TTC549 (cell line): ENCODE measurements at regions not wholly inside any gene's neighbourhood (a gene's known extent, or its start where the extent isn't known, plus 50 kb on each side); places are given as distances from the start of the nearest gene placed in this dataset.

ENCODE experiments used
- FAIRE-seq: peaks from 2 replicates; lab custom pipeline; 2012; peaks lifted over from hg19 to GRCh38; lab: Jason Lieb, UNC

DNA sequence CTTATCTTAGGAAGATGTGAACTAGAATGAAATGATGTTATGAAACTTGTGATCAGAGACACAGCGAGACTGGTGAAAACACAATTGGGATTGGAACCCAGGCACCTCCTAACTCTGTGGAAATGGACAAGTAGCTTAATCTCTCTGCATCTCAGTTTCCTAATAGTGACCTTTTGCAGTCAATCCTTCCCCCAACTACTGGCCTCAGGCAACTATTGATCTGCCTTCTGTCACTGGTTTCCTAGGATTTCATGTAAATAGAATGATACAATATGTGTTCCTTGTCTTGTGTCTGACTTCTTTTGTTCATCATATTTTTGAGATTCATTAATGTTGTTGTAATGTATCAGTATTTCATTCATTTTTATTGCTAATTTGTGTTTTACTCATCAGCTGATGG, 341.7 kb downstream of the REEP3 start:
- no peak for FAIRE-seq

DNA sequence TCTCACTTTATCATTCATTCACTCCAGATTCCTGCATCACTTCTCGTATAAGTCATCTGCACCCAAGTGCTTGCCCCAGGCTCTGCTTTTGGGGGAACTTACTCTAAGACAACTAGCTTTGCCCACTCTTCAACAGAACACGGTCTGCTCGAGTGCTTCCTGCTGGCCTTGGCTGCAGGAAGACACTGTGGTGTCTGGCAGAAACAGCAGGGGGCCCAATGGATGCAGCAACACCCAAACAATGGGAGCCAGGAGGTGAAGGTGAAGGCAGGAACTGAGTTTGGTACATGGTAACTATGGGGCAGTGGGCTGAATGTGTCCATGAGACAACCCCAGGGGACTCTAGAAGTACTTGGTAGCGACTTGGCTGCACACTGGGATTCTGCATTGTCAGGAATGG, 344.0 kb downstream of the REEP3 start:
- no peak for FAIRE-seq

- FAIRE-seq: no peak
Measured at GRCh38 chr10:63866075-63866746, 345.0 kb downstream of the REEP3 start.

DNA sequence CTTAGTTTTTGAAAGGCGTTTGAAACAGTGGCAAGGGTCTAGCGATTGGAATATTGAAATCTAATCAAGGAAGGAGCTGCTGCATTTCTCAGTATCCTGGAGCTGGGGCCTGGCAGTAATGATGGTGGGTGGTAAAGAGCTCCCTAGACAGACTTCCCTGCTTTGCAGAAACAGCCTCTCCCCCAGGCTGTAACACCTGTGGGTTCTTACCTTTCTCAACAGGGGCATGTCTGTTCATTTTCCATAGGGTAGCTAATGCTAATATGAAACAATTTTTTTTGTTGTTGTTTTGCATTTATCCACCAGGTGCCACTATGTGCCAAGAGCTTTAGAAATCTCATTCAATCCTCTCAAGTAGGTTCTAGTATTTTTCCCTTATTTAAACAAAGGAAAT, 345.5 kb downstream of the REEP3 start:
- FAIRE-seq: no peak

GRCh38 chr10:63878428-63878827, 357.2 kb downstream of the REEP3 start:
- no peak for FAIRE-seq

DNA sequence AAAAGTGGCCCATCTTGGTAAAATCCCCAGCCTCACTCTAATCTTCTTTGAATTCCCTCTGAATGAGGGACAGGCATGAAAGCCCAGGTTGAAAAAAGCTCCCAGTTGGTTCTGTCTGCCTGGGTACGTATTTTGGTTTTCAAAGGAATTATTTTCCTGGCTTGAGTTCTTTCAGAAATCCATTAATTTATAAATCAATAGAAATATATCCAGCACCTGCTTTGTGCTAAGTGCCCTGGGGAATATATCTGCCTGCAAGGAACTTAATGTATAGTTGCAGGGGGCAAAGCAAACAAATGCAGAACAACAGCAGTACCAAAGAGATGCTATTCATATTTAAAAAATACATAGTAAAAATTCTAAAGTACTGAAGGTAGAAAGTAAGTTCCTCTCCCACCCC, 362.7 kb downstream of the REEP3 start:
- no peak for FAIRE-seq

GRCh38 chr10:63884426-63884825, 363.2 kb downstream of the REEP3 start:
- no peak for FAIRE-seq

- FAIRE-seq: no peak
Measured at GRCh38 chr10:63885156-63885555, 364.0 kb downstream of the REEP3 start.

DNA sequence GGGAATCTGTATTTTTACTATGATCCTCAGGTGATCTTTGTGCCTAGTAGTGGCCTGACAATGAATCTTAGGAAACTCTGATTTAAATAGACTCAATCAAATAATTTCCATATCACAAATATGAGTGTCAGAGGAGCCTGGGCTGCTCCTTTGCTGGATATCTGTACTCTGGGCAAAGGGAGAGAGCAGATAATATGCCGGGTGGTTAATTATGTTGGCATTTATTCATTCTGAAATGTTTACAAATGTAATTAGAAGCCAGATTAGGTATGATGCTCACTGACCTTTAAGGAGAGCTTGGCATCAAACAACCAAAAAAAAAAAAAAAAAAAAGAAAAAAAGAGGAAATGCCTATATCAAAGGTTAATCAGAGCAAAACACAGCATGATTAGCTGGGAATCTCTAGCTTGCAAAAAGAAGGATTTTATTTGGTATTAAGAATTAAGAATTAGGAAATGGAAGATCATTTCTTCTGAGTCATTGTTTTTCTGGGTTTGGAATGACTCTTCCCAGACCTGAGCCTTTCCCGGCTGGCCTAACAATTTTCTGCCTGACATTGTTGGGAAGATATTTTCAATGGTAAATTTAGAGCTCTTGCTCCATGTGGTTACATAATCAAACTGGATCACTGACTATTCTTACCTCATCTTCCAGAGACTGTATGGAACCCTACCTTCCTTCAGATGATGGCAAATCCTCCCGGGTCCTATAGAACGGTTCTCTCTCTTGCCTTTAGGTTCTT, 365.3 kb downstream of the REEP3 start:
- no peak for FAIRE-seq

DNA sequence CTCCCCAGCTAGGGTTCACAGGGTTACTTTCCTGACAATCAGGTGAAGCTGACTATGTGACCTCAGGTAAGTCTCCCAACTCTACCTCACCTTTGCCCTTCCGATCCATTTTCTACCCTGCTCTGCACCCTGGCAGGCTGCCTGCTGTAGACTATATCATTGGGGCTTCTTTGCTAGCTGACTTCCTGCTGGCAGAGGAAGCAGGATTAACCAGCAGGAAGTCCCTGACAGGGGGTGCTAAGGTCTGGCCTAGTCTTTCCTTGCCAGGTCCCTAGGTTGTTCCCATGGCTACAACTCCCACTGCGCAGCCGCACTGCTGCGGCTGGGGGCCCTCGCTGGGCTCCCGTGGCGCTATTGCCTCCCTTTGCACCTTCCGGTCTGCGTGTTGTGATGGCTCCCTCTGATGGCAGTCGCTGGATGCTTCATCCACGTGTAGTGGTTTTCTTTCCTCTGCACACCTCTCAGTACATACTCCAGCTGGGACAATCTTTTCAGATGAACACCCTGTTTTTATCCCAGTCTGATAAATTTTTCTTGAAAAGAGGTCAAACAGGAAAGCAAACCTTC, 365.9 kb downstream of the REEP3 start:
- FAIRE-seq: no peak

GRCh38 chr10:63887600-63888370, 366.6 kb downstream of the REEP3 start:
- FAIRE-seq: no peak

DNA sequence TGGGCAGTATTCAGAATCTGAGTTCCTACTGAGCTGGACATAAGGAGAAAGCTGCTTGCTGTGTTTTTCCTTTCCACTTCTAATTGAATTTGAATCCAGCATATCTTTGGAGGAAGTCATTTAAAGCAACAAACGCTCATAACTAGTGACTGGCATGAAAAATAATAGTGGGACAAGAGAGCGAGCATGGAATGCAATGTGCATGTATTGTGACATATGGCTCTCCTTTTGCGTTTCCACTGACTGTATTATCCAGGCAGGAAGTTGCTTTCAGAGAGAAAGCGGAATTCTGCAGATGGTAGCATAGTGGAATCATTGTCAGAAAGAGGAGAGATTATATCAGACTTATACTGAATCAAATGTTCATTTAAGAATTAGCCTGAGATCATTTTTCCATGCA, 368.6 kb downstream of the REEP3 start:
- FAIRE-seq: no peak

DNA sequence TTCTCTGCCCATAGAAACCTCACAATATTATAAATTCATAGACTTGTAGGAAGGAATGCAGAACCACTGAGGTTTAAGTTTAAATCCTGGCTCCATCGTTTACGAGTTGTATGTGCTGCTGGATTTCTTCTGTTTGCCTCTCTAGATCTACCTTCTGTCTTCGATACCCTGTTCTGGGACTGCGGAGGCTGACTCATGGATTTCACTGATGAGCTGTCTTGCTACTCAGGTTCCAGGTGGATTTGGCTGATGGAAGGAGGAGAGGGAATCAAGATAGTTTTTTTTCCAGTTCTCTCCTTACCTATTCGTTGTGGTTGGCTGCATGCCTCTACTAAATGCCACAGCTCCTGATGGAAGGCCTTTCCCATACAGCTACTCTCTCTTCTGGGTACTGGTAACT, 375.8 kb downstream of the REEP3 start:
- FAIRE-seq: no peak

GRCh38 chr10:63899673-63900300, 378.6 kb downstream of the REEP3 start:
- no peak for FAIRE-seq

DNA sequence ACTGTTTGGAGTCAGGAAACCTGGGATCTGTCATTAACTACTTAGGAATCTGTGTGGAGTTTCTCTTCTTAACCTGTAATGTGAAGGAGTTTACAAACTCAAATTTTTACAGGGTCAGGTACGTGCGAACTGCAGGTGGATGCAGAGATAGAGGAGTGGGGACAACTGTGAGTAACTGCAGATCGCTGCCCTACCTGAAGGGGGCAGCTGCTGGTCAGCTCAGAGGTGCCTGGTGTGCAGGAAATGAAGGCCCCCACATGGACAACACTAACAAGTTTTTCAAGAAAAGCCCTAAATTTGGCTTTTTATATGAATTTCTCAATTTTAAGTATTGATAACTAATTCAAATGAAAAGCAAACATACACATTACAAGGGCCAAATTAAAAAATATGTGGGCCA, 380.0 kb downstream of the REEP3 start:
- FAIRE-seq: no peak

GRCh38 chr10:63901881-63902280, 380.7 kb downstream of the REEP3 start:
- FAIRE-seq: no peak

GRCh38 chr10:63910806-63911205, 389.6 kb downstream of the REEP3 start:
- no peak for FAIRE-seq

- no peak for FAIRE-seq
Measured at GRCh38 chr10:63915240-63915639, 394.0 kb downstream of the REEP3 start.

GRCh38 chr10:63917363-63917762, 396.2 kb downstream of the REEP3 start:
- FAIRE-seq: no peak

- FAIRE-seq: no peak
Measured at GRCh38 chr10:63919575-63920279, 398.5 kb downstream of the REEP3 start.

- FAIRE-seq: no peak
Measured at GRCh38 chr10:63920926-63921325, 399.7 kb downstream of the REEP3 start.

GRCh38 chr10:63921908-63922467, 400.8 kb downstream of the REEP3 start:
- FAIRE-seq: no peak
